Gastroesophageal sphincter (tissue), 3 donors: ENCODE measurements at regions not wholly inside any gene's neighbourhood (a gene's known extent, or its start where the extent isn't known, plus 50 kb on each side); places are given as distances from the start of the nearest gene placed in this dataset.

Experiments
- POLR2A ChIP-seq, 2 donors: fragments of 450-650 bp; IDR thresholded peaks; one replicate each; pipeline ENCODE4 v1.6.1; 2017; ENCODE audit warnings: antibody characterized with exemption in 2 of 2, mild to moderate bottlenecking in 2 of 2, moderate library complexity in 1 of 2
- POLR2AphosphoS5 ChIP-seq: sonication (generic); formaldehyde crosslinking; IDR thresholded peaks from one replicate; pipeline ENCODE4 v1.6.1; 2017; ENCODE audit warnings: antibody characterized with exemption
- TF ChIP-seq, protein P1 (sequence below), 4 experiments: fragments of 200-600 bp in 2 of 4; fragments of 450-650 bp in 2 of 4; sonication (generic) in 1 of 4; IDR thresholded peaks; one replicate each; pipeline ENCODE4 v1.5.1; 2017 to 2019; ENCODE audit warnings: antibody characterized with exemption in 4 of 4, mild to moderate bottlenecking in 2 of 4, moderate library complexity in 2 of 4

GRCh38 chr9:78109075-78109474 lies 77.5 kb upstream of the GNAQ start:
- TF ChIP-seq POLR2A (IDR thresholded peaks at IDR 0.05) = no peak
- TF ChIP-seq, protein P1, sequence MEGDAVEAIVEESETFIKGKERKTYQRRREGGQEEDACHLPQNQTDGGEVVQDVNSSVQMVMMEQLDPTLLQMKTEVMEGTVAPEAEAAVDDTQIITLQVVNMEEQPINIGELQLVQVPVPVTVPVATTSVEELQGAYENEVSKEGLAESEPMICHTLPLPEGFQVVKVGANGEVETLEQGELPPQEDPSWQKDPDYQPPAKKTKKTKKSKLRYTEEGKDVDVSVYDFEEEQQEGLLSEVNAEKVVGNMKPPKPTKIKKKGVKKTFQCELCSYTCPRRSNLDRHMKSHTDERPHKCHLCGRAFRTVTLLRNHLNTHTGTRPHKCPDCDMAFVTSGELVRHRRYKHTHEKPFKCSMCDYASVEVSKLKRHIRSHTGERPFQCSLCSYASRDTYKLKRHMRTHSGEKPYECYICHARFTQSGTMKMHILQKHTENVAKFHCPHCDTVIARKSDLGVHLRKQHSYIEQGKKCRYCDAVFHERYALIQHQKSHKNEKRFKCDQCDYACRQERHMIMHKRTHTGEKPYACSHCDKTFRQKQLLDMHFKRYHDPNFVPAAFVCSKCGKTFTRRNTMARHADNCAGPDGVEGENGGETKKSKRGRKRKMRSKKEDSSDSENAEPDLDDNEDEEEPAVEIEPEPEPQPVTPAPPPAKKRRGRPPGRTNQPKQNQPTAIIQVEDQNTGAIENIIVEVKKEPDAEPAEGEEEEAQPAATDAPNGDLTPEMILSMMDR (IDR thresholded peaks at IDR 0.05) = no peak
- TF ChIP-seq POLR2AphosphoS5 = no peak
